ENCODE measurements at regions not wholly inside any gene's neighbourhood (a gene's known extent, or its start where the extent isn't known, plus 50 kb on each side); places are given as distances from the start of the nearest gene placed in this dataset.
"Not testable (repeated sequence)": the region's sequence is repeated elsewhere in the genome, so short reads cannot be mapped to it uniquely, and the experiment has no call there.

- no peak for DNase-seq
Measured at GRCh38 chr6:150775415-150776203, 89.9 kb upstream of the MTHFD1L start.

- DNase-seq = no peak
Measured at GRCh38 chr6:150777736-150778135, 87.8 kb upstream of the MTHFD1L start.

- no peak for DNase-seq
Measured at GRCh38 chr6:150783813-150784212, 81.7 kb upstream of the MTHFD1L start.

- DNase-seq = no peak
Measured at GRCh38 chr6:150787429-150787828, 78.1 kb upstream of the MTHFD1L start.

GRCh38 chr6:150788089-150788488, 77.4 kb upstream of the MTHFD1L start:
- no peak for DNase-seq

GRCh38 chr6:150789906-150790305, 75.6 kb upstream of the MTHFD1L start:
- DNase-seq = not testable (repeated sequence)

GRCh38 chr6:150791717-150792116, 73.8 kb upstream of the MTHFD1L start:
- no peak for DNase-seq

GRCh38 chr6:150797949-150798348, 67.6 kb upstream of the MTHFD1L start:
- DNase-seq = no peak

- DNase-seq = no peak
Measured at GRCh38 chr6:150799276-150799805, 66.2 kb upstream of the MTHFD1L start.

GRCh38 chr6:150800674-150801314, 64.7 kb upstream of the MTHFD1L start:
- no peak for DNase-seq

- DNase-seq = no peak
Measured at GRCh38 chr6:150806790-150807189, 58.7 kb upstream of the MTHFD1L start.

- no peak for DNase-seq
Measured at GRCh38 chr6:150813319-150813992, 52.0 kb upstream of the MTHFD1L start.

GRCh38 chr6:150813993-150814359, 51.5 kb upstream of the MTHFD1L start:
- no peak for DNase-seq

Data from CD4-positive, alpha-beta T cell treated with Interferon alpha-2 for 1 hour (primary cell).